CD1c-positive myeloid dendritic cell (primary cell): ENCODE measurements at regions not wholly inside any gene's neighbourhood (a gene's known extent, or its start where the extent isn't known, plus 50 kb on each side); places are given as distances from the start of the nearest gene placed in this dataset.
A peak's percentile ranks its signal among the peaks of the same experiment; 100 is the strongest.
"Not testable (repeated sequence)": the region's sequence is repeated elsewhere in the genome, so short reads cannot be mapped to it uniquely, and the experiment has no call there.

Experiments
- DNase-seq: peaks from one replicate; pipeline ENCODE4 v3.0.0-alpha.2; 2016; ENCODE audit errors: extremely low spot score

- DNase-seq, result not testable (repeated sequence)
Measured at GRCh38 chr1:148432318-148432717, 50.8 kb downstream of the PPIAL4G start.

GRCh38 chr1:148429856-148430255, 53.2 kb downstream of the PPIAL4G start:
- not testable (repeated sequence) for DNase-seq

- DNase-seq, result not testable (repeated sequence)
Measured at GRCh38 chr1:148426940-148427611, 56.0 kb downstream of the PPIAL4G start.

GRCh38 chr1:148426385-148426784, 56.7 kb downstream of the PPIAL4G start:
- DNase-seq, result not testable (repeated sequence)

- peak; percentile 71 for DNase-seq
Measured at GRCh38 chr1:148424143-148425003, 58.7 kb downstream of the PPIAL4G start.

- DNase-seq, result not testable (repeated sequence)
Measured at GRCh38 chr1:148422921-148423320, 60.2 kb downstream of the PPIAL4G start.

- not testable (repeated sequence) for DNase-seq
Measured at GRCh38 chr1:148417241-148417640, 65.9 kb downstream of the PPIAL4G start.

GRCh38 chr1:148413385-148413784, 69.7 kb downstream of the PPIAL4G start:
- DNase-seq, result not testable (repeated sequence)

- DNase-seq, result not testable (repeated sequence)
Measured at GRCh38 chr1:148404786-148405568, 78.1 kb downstream of the PPIAL4G start.

- DNase-seq, result not testable (repeated sequence)
Measured at GRCh38 chr1:148403925-148404324, 79.2 kb downstream of the PPIAL4G start.

GRCh38 chr1:148403085-148403456, 80.0 kb downstream of the PPIAL4G start:
- not testable (repeated sequence) for DNase-seq

GRCh38 chr1:148402152-148403084, 80.7 kb downstream of the PPIAL4G start:
- DNase-seq, result peak; percentile 85

GRCh38 chr1:148397516-148397915, 85.6 kb downstream of the PPIAL4G start:
- not testable (repeated sequence) for DNase-seq

GRCh38 chr1:148392505-148392904, 90.6 kb downstream of the PPIAL4G start:
- DNase-seq, result not testable (repeated sequence)

- not testable (repeated sequence) for DNase-seq
Measured at GRCh38 chr1:148391323-148391722, 91.8 kb downstream of the PPIAL4G start.

- no peak for DNase-seq
Measured at GRCh38 chr1:148389027-148389339, 94.1 kb downstream of the PPIAL4G start.

GRCh38 chr1:148388260-148389026, 94.7 kb downstream of the PPIAL4G start:
- peak; percentile 88 for DNase-seq

GRCh38 chr1:148387949-148388259, 95.2 kb downstream of the PPIAL4G start:
- DNase-seq, result not testable (repeated sequence)

GRCh38 chr1:148387122-148387948, 95.8 kb downstream of the PPIAL4G start:
- not testable (repeated sequence) for DNase-seq

- DNase-seq, result no peak
Measured at GRCh38 chr1:148386617-148387016, 96.5 kb downstream of the PPIAL4G start.
